ENCODE measurements at regions not wholly inside any gene's neighbourhood (a gene's known extent, or its start where the extent isn't known, plus 50 kb on each side); places are given as distances from the start of the nearest gene placed in this dataset.

GRCh38 chr4:17109126-17109525, 210.7 kb upstream of the LDB2 start:
- H3K79me2 ChIP-seq (ENCODE audit: control insufficient read depth, insufficient read depth, low read length): no peaks in the 10 kb centered on the region
- no peaks in the 10 kb centered on the region for H4K20me1 ChIP-seq (ENCODE audit: control insufficient read depth, extremely low read depth, insufficient read depth, low read length)
- FAIRE-seq (no peak), DNase-seq (ENCODE audit: low read depth, low spot score) (no peak)
- no peak for TF ChIP-seq CTCF (optimal IDR thresholded peaks at IDR 0.05 in 1 of 3, IDR thresholded peaks at IDR 0.05 in 1 of 3, conservative IDR thresholded peaks at IDR 0.05 in 1 of 3; ENCODE audit: extremely low read depth in 1 of 3, insufficient read depth in 2 of 3, low read length in 3 of 3)
- TF ChIP-seq EZH2 (IDR thresholded peaks at IDR 0.05; ENCODE audit: low read length): no peak
- H3K36me3 ChIP-seq (ENCODE audit: control insufficient read depth in 2 of 2, extremely low read depth in 1 of 2, insufficient read depth in 2 of 2, low read length in 2 of 2): no peaks in the 10 kb centered on the region
- no peak overlapping the region for H2AFZ ChIP-seq (ENCODE audit: control insufficient read depth, low read length)
- no peak overlapping the region for H3K4me2 ChIP-seq (ENCODE audit: control insufficient read depth, extremely low read depth, insufficient read depth, low read depth, low read length)
- H3K9me3 ChIP-seq (ENCODE audit: control insufficient read depth, low read depth, low read length): no peaks in the 10 kb centered on the region
- no peak overlapping the region for H3K4me3 ChIP-seq (ENCODE audit: control insufficient read depth in 2 of 3, extremely low read depth in 1 of 3, insufficient read depth in 2 of 3, low read depth in 1 of 3, low read length in 3 of 3)
- H3K9ac ChIP-seq (ENCODE audit: control insufficient read depth, extremely low read depth, insufficient read depth, low read length): no peak overlapping the region
- no peaks in the 10 kb centered on the region for H3K27me3 ChIP-seq (ENCODE audit: control insufficient read depth, extremely low read depth, insufficient read depth, low read length)
- H3K9me1 ChIP-seq (ENCODE audit: control insufficient read depth, extremely low read depth, insufficient read depth, low read length): no peaks in the 10 kb centered on the region
- dilution Hi-C loops (cut with MboI; ENCODE audit: extremely low pct_ligation_motif_present, low sequenced_read_pairs): no loop called here
- H3K4me1 ChIP-seq (ENCODE audit: control insufficient read depth, extremely low read depth, insufficient read depth, low read length): no peaks in the 10 kb centered on the region
- H3K27ac ChIP-seq (ENCODE audit: control insufficient read depth, insufficient read depth, low read length): no peak overlapping the region

GRCh38 chr4:17103231-17103630, 204.8 kb upstream of the LDB2 start:
- Histone ChIP-seq H2AFZ (ENCODE audit: control insufficient read depth, low read length) (no peak overlapping the region), H3K9me1 (ENCODE audit: control insufficient read depth, extremely low read depth, insufficient read depth, low read length) (no peaks in the 10 kb centered on the region), H3K27ac (ENCODE audit: control insufficient read depth, insufficient read depth, low read length) (no peak overlapping the region), H3K36me3 (ENCODE audit: control insufficient read depth in 2 of 2, extremely low read depth in 1 of 2, insufficient read depth in 2 of 2, low read length in 2 of 2) (no peaks in the 10 kb centered on the region), H3K9me3 (ENCODE audit: control insufficient read depth, low read depth, low read length) (no peaks in the 10 kb centered on the region), H3K4me1 (ENCODE audit: control insufficient read depth, extremely low read depth, insufficient read depth, low read length) (no peaks in the 10 kb centered on the region), H3K27me3 (ENCODE audit: control insufficient read depth, extremely low read depth, insufficient read depth, low read length) (no peaks in the 10 kb centered on the region), H3K4me3 (ENCODE audit: control insufficient read depth in 2 of 3, extremely low read depth in 1 of 3, insufficient read depth in 2 of 3, low read depth in 1 of 3, low read length in 3 of 3) (no peak overlapping the region), H3K79me2 (ENCODE audit: control insufficient read depth, insufficient read depth, low read length) (no peaks in the 10 kb centered on the region), H3K4me2 (ENCODE audit: control insufficient read depth, extremely low read depth, insufficient read depth, low read depth, low read length) (no peak overlapping the region), H3K9ac (ENCODE audit: control insufficient read depth, extremely low read depth, insufficient read depth, low read length) (no peak overlapping the region), H4K20me1 (ENCODE audit: control insufficient read depth, extremely low read depth, insufficient read depth, low read length) (no peaks in the 10 kb centered on the region)
- FAIRE-seq (no peak), DNase-seq (ENCODE audit: low read depth, low spot score) (no peak)
- dilution Hi-C loops (cut with MboI; ENCODE audit: extremely low pct_ligation_motif_present, low sequenced_read_pairs): no loop called here
- no peak for TF ChIP-seq CTCF (optimal IDR thresholded peaks at IDR 0.05 in 1 of 3, IDR thresholded peaks at IDR 0.05 in 1 of 3, conservative IDR thresholded peaks at IDR 0.05 in 1 of 3; ENCODE audit: extremely low read depth in 1 of 3, insufficient read depth in 2 of 3, low read length in 3 of 3)
- no peak for TF ChIP-seq EZH2 (IDR thresholded peaks at IDR 0.05; ENCODE audit: low read length)

Measured in keratinocyte (primary cell).